GM21367 (cell line): ENCODE measurements at regions not wholly inside any gene's neighbourhood (a gene's known extent, or its start where the extent isn't known, plus 50 kb on each side); places are given as distances from the start of the nearest gene placed in this dataset.

Experiments used
- ATAC-seq: cut with Tn5 transposase; IDR thresholded peaks from one replicate; pipeline ENCODE4 v1.9.1; 2021; ENCODE audit not compliant: unreplicated experiment

DNA sequence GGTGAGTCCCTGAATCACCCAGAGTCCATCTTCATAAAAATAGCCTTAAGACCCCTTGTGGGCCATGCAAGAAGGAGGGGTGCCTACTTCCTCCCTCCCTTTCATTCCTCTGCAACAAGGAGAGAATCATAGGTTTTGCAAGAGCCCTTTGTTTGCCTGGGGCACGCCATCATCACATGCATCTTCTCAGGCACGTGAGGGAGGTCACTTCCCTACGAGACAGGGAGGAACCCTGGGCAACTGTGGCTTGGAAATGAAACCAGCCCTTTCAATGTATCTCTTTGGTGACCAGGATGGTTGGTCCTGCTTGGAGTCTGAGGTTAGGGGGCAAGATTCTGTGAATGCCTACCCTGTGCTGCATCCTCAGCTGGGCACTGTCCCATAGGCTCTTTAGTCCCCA lies 194.8 kb downstream of the MAFB start:
- no peak for ATAC-seq

DNA sequence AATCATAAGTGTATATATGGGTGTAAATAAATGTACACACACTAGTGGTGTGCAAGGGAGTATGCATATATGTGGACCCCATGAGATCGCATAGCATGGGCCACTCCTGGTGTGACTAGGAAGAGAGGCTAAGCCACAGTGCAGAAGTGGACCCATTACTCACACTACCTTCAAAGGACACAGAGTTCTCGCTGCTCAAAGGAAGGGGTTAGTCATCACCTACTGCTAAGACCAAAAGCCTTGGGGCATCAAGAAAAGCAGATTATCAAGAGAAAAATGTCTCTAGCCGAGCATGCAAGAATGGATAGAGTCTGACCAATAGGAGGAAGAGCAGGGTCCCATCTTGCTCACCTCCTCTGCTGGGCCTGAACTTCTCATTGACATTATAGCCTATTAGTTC lies 195.5 kb downstream of the MAFB start:
- no peak for ATAC-seq

DNA sequence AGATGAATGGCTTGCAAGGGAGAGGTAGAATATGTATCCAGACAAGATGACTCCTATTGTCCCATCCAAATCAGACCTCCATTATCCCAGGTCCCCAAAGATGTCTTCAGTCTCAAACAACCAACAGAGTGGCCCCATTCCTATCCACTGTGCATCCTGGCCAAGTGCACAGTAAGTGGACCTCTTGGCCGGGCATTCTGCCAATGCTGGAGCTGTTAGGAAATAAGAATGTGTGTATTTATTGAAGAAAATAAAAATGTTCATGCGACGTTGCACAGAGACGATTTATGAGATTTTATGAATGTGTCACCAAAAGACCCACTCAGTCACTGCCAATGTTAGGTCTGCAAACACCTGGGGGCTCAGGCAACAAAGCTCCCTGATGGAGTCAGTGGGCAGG lies 196.0 kb downstream of the MAFB start:
- ATAC-seq: no peak

DNA sequence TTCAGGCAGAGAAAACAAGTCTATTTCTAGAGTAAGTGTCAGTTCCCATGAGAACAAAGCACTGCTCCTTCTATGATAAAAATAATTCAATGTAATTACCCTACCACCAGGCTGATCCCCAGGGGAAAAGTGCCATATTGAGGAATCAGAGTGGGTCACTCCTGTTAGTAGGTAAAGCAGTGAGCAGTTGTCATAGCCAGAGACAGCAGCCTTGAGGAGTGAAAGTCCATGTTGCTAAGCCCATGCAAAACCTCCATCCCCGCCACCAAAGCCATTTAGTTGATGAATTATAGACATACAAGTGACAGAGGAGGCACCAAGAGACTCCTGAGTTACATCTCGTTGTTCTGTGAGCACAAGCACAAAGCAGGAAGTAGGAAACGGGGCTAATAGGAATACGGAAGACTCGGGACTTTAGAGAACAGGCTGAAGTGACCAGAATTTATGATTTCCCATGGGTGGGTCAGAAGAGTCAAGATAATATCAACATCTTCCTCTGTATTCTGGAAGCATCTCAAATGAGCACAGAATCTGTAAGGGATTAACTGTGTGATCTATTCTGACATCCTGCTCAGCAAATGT lies 197.9 kb downstream of the MAFB start:
- ATAC-seq: no peak

DNA sequence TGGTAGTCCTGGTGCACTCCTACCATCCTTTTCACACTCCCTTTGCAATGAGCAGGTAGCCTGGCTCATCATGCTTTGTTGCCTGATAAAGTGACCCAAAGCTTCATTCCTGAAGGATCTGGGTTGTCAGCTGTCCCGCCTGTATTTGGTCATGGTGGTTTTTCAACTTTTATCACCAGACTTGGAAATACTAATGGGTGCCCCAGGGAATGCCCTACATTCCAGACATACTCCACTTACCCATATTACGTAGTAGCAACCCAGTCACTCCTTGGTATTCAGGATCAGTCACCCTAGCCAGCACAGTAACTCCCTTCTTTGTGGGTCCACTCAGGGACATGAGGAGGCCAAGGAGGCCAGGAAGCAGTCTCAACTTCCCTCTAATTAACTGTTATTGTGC lies 199.2 kb downstream of the MAFB start:
- ATAC-seq: no peak

DNA sequence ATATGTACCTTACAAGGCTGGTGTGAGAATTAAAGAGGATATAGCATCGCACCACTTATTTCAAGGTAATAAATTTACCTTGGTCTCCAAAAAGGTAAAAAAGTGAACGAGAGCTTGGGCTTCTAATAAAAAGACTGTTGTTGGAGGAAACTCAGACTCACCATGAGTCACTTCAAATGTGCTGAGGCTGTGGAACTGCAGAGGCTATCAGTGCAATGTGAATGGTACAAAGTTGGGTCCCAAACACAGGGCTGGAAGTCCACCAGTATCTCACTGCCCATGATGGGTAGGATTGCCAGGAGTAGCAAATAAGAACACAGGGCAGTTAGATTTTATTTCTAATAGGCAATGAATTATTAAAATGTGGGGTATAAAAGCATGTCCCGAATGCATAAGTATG lies 200.6 kb downstream of the MAFB start:
- no peak for ATAC-seq

DNA sequence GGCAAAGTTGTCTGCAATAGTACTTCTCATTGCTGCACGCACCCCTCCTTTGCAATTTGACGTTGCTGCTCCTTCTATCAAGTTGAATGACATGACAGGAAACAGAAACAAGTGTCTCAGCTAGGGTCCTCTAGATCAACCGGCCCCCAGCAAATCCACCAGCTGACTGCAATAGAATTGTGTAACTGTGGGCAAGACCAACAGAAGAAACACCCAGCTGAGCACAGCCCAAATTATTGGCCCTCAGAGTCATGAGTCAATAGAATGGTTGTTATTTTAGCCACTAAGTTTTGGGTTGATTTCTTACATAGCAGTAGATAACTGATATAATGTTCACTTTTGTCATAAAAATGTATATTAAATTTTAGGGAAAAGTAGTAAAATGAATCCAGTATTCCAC lies 202.7 kb downstream of the MAFB start:
- ATAC-seq: no peak

DNA sequence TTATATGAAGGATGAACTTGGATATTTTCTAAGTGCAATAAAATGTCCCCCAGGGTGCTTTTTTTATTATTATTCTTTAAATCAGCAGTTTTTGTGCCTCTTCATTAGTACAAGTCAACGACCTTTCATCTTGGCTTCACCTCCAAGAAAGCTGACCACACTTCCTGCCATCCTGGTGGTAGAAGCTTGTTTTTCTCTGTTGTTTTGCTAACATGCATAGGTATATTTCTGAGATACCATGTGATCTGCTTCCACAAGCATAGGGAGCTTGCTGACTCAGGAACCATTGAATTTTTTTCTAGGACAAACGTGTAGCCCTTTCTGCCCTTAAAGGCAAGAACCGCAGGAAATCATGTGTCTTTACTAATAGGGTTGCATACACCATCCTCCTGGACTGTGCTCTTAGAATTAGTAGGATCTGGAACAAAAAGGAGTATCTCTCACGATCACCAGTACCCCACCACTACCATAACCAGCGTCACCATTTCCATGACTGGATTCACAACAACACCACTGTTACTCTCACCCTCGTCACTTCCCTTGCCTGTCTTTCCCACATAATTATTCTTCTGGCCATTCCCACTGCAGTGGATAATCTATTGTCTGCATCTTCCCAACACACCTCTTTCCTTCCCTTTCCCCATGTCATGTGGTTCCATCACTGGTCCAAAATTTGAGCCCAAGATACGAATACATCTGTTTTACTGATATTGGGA lies 207.1 kb downstream of the MAFB start:
- ATAC-seq: no peak

DNA sequence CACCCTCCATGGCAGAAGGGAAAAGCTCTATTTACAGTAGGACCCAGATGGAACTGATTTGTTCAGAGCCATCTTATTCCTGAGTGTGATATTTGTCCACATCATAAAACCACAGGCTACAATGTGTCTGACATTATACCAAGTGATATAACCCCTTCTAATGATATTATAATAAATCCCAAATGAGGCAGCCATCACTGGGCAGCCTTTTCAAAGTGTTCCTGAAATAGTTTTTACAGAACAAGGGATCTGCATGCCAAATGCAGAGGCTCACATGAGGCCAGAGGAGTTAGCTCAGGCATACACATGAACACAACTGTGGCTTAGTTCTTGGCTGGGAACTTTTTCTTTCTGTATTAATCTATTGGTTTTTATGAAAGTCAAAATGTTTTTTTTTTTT lies 207.7 kb downstream of the MAFB start:
- no peak for ATAC-seq

DNA sequence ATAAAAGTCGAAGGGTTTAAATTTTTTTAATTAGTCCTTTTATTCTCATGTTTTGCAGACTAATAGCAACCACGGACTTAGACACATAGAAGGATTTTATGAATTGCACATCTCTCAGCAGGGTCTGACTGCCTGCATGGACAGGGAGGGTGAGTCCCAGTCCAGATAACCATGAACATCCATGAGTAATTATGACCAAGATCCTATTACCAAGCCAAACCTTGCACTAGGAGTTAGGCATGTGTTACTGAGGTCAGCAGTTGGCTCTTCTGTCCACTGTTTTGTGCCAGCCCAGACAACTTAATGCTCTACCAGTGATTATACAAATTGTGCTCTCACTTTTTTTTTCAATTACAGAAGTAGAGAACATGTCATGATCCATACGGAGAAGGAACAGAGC lies 211.2 kb downstream of the MAFB start:
- no peak for ATAC-seq

DNA sequence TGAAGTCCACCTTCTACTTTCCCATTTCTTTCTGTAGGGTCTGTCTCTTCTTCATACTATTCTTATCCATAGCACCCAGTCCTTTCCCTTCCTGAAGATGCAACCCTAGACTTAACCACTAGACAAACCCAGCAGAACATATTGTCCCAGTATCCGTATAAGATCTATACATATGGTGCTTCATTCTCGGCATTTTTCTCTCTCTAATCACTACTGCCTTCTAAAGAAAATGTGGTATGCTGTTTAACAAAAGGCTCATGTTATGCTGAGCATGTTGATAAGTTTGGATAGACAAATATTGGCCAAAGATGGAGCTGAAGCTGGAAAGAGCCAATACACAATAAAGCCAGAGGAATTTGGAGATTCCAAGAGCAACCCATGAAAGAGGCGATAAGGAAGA lies 212.6 kb downstream of the MAFB start:
- ATAC-seq: no peak

DNA sequence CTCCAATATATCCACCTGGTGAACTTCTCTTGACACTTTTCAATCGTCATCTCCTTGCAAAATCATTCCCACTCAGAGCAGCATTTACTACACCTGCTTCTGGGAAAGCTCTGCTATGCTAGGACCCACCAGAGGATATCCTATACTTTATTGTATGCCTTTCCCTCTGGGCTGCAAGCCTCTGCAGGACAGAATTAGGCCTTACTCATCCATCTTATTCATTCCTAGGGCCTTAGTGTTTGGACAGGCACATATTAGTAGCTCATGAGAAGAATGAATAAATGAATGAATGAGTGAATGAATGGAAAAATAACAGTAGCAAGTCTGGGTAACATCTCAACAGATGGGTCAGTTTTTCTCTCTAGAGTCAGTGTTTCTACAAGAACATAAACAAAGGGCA lies 216.1 kb downstream of the MAFB start:
- ATAC-seq: no peak

DNA sequence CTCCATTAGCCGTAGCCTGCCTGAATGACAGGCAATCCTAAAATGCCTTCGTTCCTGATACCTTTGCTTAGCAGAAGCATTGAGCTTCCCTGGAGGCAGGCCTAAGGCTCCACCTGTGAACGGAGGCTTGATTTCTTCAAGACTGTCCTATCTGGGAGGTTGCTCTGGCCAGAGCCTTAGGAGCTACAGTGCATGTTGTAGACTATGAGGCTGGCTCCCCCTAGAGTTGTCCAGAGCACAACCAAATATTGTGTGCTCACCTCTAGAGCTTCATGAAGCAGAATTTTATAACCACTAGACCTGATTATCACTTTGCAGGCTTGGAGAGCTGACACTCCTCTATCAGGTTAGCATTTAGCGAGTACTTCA lies 217.8 kb downstream of the MAFB start:
- ATAC-seq: no peak

DNA sequence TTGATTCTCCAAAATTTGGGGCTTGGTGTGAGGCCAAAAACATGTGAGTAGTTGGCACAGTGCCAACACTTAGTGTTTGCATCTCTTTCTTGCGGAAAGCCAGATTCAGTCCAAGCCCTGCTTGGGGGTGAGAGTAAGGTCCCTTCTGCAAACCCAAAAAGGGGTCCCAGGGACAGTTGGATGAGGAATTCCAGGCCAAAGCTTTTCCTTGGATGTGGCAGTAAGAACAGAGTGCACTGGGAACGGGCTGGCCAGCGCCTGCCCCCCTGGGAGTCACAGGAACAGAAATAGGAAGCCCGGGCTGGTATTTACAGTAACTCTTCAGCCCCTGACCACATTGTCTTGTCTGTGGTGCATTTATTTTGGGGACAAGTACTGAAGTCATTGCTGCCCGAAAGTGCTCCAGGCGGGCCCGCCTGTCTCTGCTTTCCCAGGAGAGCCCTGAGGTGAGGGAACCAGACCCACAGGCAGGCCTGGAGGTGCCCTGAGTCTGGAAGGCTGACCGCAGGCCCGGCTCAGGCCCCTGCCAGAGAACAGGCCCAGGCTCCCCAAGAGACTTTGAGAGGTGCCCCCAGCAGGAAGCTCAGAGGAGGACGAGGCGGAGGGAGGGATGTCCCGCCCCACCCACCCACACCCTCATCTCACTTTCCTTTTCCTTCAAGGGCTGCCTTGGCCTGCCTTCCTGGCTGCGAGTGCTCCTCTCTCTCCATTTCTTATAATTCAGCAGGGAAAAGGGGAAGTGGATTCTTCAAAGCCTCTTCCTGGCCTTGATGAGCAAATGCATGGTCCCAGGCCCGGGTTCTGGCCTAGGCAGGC lies 218.4 kb downstream of the MAFB start:
- no peak for ATAC-seq

DNA sequence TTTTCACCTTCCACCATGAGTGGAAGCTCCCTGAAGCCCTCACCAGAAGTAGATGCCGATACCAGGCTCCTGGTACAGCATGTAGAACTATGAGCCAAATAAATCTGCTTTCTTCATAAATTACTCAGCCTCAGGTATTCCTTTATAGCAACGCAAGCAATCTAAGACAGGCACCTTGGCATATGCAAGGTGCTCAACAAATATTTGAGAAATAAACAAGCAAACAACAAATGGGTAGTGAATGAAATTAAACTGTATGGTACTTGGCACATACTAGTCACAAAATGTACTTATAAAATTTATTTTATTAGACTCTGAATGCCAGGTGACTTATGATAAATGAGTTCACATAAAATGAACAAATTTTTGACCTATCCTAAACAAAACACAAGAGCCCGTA lies 220.3 kb downstream of the MAFB start:
- no peak for ATAC-seq

DNA sequence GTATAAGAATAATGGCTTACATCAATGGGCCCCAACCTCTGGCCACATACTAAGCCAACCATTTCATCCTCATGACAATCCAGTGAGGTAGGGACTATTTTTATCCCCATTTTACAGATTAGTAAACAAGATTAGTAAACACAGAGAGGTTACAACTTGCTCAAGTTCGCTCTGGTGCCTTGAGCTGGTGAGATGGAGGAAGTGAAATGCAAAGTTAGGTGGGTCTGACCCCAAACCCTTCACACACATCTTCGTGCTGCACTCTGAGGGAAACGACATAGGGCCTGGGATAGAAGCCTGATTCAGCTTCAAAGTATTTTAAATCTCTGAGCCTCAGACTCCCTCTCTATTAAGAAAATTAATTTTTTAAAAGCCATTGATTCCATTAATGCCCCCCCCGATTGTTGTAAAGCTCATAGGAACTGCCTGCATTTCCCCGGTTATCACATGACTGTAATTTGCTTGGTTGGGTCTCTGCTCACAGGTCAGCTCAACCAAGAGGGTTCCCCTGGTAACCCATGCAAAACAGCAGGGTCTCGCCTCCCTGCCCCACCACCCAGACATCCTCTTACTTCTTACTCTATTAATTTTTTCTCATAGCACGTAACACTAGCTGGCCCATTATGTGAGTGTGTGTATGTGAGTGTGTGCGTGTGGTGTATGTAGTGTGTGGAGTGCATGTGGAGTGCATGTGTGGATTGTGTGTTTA lies 221.2 kb downstream of the MAFB start:
- ATAC-seq: no peak

DNA sequence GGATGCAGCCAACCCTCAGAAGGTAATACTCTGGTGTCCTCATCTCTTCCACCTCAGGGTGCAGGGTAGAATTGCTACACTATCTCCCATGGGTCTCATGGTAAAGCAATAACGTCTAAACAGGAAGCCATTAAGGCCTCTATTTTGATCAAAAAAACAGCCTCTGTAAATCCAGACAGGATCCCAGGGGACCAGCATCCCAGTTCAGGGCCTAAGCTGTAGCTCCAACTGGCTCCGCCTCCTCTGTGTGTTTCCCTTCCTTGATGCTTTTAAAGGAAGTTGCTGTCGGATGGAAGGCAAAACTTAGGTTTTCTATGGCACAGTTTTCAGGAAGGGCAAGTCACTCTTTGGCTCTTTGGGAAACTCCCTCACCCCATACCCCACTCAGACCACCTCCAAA lies 222.0 kb downstream of the MAFB start:
- no peak for ATAC-seq

DNA sequence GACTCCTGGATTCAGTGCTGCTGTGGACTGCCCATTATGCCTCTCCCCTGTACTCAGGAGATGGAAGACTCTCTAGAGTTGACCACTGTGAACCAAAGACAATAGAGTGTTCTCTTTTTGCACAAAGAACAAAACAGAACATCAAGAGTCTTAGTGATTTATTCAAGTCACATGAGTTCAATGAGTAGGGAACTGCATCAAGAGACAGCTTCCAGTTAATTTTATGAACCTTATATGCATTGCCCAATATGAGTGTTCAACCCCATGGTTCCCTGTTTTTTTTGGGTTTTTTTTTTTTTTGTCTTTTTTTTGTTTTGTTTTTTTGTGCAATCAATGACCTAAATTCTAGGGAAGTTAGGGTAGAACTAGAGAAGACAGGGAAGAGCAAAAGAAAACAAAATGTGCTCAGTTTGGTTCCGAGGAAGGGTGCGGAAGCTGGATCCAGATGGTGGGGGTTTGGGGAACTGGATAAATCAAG lies 224.3 kb downstream of the MAFB start:
- no peak for ATAC-seq

DNA sequence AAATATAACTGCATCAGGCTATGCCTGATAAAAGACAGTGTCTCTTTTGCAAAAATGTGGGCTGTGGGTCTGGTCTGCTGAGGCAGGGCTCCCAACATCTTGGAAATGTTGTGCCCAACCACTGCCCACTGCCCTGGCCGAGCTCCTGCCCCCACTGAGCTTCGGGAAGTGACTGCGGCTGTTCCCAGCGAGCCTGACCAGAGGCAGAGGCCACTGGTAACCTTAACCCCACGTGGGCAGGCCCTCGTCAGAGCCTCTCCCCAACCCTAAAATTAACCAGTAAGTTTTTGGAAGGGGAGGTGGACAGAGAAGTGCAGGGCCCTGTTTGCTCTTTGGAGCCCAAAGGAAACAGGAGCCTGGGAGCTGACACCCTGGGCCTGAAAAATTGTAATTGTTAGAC lies 225.9 kb downstream of the MAFB start:
- ATAC-seq: no peak

DNA sequence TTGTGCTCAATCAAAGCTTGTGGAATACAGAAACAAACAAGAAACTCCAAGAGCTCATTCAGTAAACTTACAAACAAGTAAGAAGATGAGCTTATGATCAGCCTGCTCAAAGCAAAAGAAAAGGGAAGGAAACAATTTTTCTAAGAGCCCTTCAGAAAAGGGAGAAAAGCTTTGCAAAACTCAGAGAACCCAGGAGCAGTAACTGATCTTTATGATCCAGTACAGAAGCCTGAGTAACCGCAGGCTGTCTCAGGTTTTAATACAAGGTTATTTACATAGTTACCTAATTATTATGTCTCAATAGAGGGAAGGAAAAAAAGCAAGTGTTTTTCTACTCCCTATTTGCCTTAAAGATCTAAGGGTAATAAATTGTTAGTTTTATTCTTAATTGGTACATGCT lies 226.5 kb downstream of the MAFB start:
- no peak for ATAC-seq

DNA sequence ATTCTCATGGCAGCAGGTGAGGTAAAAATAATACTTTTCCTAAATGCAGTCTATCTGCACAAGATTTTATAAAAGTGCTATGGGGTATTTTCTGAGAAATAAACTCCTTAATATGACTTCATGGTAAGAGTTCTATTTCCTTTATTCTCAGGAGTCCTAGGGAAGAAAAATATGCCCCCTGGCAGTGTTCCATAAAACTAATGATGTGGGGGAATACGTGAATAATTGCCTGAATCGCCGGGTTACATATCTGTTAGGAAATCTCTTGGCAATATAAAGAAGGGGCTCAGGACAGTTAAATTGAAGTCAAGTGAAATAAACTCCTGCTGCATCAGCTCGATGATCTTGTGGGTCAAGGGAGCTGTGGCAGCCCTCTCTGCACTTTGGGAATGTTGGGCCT lies 229.7 kb downstream of the MAFB start:
- ATAC-seq: no peak

DNA sequence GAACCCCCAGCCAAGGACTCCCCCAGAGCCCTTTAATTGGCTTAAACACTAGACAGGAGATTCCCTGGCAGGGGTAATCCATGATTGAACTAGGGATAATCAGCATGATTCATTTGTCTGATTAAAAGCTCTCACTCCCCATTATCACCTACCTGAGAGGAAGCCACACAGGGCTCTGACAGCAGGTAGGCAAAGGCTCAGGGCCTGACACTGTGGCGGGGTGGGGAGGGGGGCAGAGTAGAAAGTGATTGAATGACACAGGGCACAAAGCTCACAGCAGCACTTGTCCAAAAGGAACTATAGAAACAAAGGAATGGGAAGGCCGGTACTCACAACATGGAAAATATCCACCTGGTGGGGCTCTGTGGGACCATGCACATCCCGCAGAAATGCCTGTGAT lies 231.6 kb downstream of the MAFB start:
- ATAC-seq: no peak
